Muscle of back (tissue), 3 donors: ENCODE measurements at regions not wholly inside any gene's neighbourhood (a gene's known extent, or its start where the extent isn't known, plus 50 kb on each side); places are given as distances from the start of the nearest gene placed in this dataset.

Experiments
- DNase-seq, 3 donors: peaks; one replicate each; pipeline versions ENCODE4 v3.0.0 to v3.0.0-alpha.2; 2013

GRCh38 chr1:182122256-182122912, 60.9 kb upstream of the ZNF648 start:
- DNase-seq: peak in 2 of 3 donors; percentile 28 to 34

DNA sequence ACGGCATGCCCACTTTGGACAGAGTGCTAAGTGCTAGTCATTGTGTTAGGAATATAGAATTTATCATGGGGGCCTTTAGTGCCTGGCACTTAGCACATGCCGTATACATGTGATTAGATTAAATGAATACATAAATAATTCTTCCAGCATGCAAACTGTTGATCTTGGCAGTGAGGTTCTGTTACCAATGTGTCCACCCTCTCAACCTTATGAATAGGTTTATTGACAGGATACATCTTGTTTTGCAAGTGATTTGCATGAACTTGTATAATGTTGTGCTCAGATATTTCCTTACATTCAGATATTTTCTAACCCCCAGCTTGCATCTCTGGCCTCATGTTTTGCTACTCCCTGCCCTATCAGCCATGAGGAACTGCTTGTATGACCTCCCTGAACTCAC, 60.3 kb upstream of the ZNF648 start:
- no peak for DNase-seq

DNA sequence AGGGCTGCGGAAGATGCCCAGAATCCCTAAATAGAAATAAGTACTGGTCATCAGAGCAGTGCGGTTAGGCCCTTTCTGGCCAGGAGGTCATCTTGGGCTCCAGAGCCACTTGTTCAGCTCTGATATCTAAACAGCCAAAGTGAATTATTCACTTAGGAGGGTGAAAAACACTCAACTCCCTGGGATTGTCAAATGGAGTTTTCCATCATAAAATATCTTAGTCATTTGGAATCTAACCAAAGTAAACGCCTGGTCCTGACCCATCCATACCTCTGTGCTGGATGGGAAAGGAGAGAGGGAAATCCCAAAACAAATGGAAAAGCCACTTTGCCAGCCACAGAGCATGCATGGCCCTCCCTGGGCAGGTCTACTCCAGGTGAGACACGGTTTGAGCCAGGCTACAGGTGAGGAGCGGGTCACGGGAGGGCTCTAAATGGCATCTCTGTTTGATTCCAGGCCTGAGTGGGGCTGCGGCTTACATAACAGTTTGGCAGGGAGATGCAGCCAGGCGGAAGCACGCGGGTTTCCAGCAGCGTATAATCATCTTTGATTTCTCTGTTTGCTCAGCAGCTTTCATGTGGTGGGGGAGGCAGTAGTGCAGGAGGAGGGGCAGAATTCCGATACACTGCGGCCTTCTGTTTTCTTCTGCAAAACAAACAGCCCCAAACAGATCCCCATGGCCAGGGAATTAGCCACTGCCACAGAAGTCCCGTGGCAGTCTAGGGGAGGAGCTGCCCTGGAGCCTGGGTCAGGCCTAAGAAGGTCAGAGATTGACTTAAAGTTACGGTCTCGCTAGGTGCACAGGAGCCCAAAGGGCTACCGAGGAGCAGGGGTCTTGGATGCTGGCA, 59.1 kb upstream of the ZNF648 start:
- DNase-seq: peak in 2 of 3 donors; percentile 9 to 31

DNA sequence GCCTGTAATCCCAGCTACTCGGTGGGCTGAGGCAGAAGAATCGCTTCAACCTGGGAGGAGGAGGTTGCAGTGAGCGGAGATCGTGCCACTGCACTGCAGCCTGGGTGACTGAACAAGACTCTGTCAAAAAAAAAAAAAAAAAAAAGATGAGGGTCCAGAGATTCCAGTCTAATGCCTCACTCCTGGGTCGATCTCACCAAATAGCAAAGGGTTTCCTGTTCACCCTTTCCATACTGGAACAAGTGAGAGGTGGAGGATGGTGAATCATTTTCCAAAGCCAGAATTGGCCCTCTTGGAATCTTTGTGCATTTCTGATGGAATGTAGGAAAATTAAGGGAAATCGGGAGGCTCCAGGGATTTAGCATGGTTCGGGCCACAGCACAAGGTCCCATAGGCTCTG, 58.1 kb upstream of the ZNF648 start:
- no peak for DNase-seq

DNA sequence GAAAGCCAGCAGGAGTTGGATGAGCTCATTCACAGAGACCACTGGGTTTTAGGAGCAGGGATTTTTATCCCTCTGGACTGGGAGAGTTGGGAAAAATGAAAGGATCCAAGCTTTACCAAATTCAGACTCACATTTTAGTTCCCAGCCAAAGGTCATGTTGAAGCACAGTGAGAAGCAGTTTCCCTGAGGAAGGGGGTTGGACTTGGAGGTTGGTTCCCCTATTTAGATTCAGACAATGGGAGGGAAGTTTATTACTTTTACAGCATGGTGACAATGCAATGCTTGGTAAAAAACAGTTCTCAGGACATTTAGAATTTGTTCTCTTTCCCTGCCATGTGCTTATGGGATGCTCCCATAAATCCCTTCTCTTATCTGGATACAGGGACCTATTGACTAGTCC, 57.3 kb upstream of the ZNF648 start:
- no peak for DNase-seq

GRCh38 chr1:182114627-182115023, 53.1 kb upstream of the ZNF648 start:
- DNase-seq: no peak

- no peak for DNase-seq
Observed at GRCh38 chr1:182113879-182114626, 52.5 kb upstream of the ZNF648 start.

GRCh38 chr1:182111496-182111895, 50.0 kb upstream of the ZNF648 start:
- DNase-seq: no peak
